ENCODE measurements at regions not wholly inside any gene's neighbourhood (a gene's known extent, or its start where the extent isn't known, plus 50 kb on each side); places are given as distances from the start of the nearest gene placed in this dataset.

GRCh38 chr5:173802670-173803165, 85.4 kb upstream of the CPEB4 start (continued):
- TF ChIP-seq SPEN (CRISPR knock-in tag; IDR thresholded peaks at IDR 0.05; ENCODE audit: low read depth), result peak; percentile 88
- TF ChIP-seq RFXANK (CRISPR knock-in tag; IDR thresholded peaks at IDR 0.05), result no peak; the same call in 1 of the 2 replicates
- no peak for TF ChIP-seq ZNF660 (CRISPR knock-in tag; IDR thresholded peaks at IDR 0.05; ENCODE audit: borderline replicate concordance, low read depth)
- no peak for TF ChIP-seq RFX3 (CRISPR knock-in tag; IDR thresholded peaks at IDR 0.05)
- TF ChIP-seq NRL (CRISPR knock-in tag; IDR thresholded peaks at IDR 0.05; ENCODE audit: borderline replicate concordance), result peak; percentile 58; the same call in 1 of the 2 replicates
- peak; percentile 100 for TF ChIP-seq CBX5 (CRISPR knock-in tag; IDR thresholded peaks at IDR 0.05; ENCODE audit: borderline replicate concordance)
- TF ChIP-seq ZFP90 (CRISPR knock-in tag; IDR thresholded peaks at IDR 0.05; ENCODE audit: borderline replicate concordance), result 0 out of 2 replicates have a peak, but pooled peaks have one; percentile 40
- no peak; the same call in 1 of the 2 replicates for TF ChIP-seq ZBTB3 (CRISPR knock-in tag; IDR thresholded peaks at IDR 0.05; ENCODE audit: borderline replicate concordance, low read depth)
- TF ChIP-seq, protein P1, sequence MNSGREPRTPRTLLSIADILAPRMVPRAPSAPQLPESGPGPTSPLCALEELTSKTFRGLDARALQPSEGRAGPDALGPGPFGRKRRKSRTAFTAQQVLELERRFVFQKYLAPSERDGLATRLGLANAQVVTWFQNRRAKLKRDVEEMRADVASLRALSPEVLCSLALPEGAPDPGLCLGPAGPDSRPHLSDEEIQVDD (CRISPR knock-in tag; IDR thresholded peaks at IDR 0.05; ENCODE audit: borderline replicate concordance), result no peak
- TF ChIP-seq, protein P2, sequence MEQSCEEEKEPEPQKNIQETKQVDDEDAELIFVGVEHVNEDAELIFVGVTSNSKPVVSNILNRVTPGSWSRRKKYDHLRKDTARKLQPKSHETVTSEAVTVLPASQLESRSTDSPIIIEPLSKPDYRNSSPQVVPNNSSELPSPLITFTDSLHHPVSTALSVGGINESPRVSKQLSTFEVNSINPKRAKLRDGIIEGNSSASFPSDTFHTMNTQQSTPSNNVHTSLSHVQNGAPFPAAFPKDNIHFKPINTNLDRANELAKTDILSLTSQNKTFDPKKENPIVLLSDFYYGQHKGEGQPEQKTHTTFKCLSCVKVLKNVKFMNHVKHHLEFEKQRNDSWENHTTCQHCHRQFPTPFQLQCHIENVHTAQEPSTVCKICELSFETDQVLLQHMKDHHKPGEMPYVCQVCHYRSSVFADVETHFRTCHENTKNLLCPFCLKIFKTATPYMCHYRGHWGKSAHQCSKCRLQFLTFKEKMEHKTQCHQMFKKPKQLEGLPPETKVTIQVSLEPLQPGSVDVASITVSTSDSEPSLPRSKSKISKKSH (CRISPR knock-in tag; IDR thresholded peaks at IDR 0.05; ENCODE audit: borderline replicate concordance), result peak; percentile 59; the same call in 1 of the 2 replicates
- TF ChIP-seq SMAD9 (CRISPR knock-in tag; IDR thresholded peaks at IDR 0.05), result 0 out of 2 replicates have a peak, but pooled peaks have one; percentile 35
- TF ChIP-seq STAG1 (CRISPR knock-in tag; IDR thresholded peaks at IDR 0.05), result peak; percentile 49
- TF ChIP-seq ZNF790 (CRISPR knock-in tag; IDR thresholded peaks at IDR 0.05; ENCODE audit: borderline replicate concordance), result no peak
- peak; percentile 83; the same call in 1 of the 2 replicates for TF ChIP-seq ZNF589 (CRISPR knock-in tag; conservative IDR thresholded peaks at IDR 0.05)
- TF ChIP-seq DZIP1 (CRISPR knock-in tag; IDR thresholded peaks at IDR 0.05), result no peak; the same call in 1 of the 2 replicates
- TF ChIP-seq, protein P3, sequence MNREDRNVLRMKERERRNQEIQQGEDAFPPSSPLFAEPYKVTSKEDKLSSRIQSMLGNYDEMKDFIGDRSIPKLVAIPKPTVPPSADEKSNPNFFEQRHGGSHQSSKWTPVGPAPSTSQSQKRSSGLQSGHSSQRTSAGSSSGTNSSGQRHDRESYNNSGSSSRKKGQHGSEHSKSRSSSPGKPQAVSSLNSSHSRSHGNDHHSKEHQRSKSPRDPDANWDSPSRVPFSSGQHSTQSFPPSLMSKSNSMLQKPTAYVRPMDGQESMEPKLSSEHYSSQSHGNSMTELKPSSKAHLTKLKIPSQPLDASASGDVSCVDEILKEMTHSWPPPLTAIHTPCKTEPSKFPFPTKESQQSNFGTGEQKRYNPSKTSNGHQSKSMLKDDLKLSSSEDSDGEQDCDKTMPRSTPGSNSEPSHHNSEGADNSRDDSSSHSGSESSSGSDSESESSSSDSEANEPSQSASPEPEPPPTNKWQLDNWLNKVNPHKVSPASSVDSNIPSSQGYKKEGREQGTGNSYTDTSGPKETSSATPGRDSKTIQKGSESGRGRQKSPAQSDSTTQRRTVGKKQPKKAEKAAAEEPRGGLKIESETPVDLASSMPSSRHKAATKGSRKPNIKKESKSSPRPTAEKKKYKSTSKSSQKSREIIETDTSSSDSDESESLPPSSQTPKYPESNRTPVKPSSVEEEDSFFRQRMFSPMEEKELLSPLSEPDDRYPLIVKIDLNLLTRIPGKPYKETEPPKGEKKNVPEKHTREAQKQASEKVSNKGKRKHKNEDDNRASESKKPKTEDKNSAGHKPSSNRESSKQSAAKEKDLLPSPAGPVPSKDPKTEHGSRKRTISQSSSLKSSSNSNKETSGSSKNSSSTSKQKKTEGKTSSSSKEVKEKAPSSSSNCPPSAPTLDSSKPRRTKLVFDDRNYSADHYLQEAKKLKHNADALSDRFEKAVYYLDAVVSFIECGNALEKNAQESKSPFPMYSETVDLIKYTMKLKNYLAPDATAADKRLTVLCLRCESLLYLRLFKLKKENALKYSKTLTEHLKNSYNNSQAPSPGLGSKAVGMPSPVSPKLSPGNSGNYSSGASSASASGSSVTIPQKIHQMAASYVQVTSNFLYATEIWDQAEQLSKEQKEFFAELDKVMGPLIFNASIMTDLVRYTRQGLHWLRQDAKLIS (CRISPR knock-in tag; IDR thresholded peaks at IDR 0.05), result no peak
- no peak for TF ChIP-seq ZNF776 (CRISPR knock-in tag; IDR thresholded peaks at IDR 0.05)
- no peak for TF ChIP-seq ZNF282 (IDR thresholded peaks at IDR 0.05; ENCODE audit: partially characterized antibody)
- no peak for TF ChIP-seq CBX1 (IDR thresholded peaks at IDR 0.05; ENCODE audit: low read depth)
- peak; percentile 78; the same call in 1 of the 2 replicates for TF ChIP-seq ZNF451 (CRISPR knock-in tag; IDR thresholded peaks at IDR 0.05)
- TF ChIP-seq FOXM1 (CRISPR knock-in tag; IDR thresholded peaks at IDR 0.05), result no peak

All from HepG2 (cell line).